GM19099 (cell line): ENCODE measurements at regions not wholly inside any gene's neighbourhood (a gene's known extent, or its start where the extent isn't known, plus 50 kb on each side); places are given as distances from the start of the nearest gene placed in this dataset.

Experiments
- POLR2A ChIP-seq: IDR thresholded peaks from 3 replicates; pipeline ENCODE4 v1.6.1; 2011; ENCODE audit warnings: low read depth; ENCODE audit not compliant: insufficient read length; ENCODE audit errors: extremely low read depth

DNA sequence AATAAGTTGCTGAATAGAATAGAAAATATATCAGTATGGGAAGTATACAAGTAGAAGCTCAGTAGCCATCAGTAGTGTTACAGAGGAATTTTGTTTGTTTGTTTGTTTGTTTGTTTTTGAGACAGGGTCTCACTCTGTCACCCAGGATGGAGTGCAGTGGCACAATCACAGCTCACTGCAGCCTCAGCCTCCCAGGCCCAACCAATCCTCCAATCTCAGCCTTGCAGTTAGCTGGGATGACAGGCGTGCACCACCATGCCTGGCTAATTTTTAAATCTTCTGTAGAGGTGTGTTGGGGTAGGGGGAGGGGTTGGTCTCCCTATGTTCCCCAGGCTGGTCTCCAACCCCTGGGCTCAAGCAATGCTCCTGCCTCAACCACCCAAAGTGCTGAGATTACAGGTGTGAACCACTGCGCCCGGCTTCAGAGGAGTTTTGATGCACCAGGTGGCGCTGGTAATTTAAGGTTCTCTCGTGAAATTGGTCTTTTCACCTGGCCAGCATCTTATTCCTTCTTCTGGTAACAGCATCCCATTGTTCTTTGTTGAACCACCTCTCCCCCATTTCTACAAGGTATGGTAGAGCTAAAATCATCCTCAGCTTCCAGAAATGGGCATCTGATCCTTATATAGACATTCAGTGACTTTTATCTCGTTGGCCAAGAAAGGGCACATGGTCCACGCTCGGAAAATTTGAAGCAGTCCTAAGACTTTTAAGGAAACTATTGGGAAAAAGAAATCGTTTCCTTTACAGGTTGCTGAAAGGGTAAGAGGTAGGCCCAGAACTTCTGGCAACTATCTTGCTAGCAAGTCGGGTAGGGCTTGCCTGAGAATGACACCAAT, 157.1 kb downstream of the ARRDC3 start:
- TF ChIP-seq POLR2A, result no peak

DNA sequence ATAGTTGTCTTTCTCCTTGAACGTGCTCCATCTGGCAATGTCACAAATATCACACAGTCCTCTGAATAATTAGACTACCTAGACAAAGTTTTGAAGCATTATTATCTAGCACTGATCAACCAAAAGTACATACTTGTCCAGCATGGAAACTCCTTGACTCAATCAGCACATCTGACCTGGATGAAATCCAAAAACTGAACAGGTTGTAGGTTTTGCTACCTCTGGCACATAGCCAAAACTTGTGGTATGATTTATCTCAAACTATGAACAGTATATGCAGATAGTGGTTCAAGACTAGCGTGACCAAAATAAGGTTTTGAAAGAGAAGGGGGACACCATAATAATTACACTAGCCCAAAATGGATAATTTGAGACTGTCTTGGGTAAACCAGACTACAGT, 158.1 kb downstream of the ARRDC3 start:
- TF ChIP-seq POLR2A, result no peak

DNA sequence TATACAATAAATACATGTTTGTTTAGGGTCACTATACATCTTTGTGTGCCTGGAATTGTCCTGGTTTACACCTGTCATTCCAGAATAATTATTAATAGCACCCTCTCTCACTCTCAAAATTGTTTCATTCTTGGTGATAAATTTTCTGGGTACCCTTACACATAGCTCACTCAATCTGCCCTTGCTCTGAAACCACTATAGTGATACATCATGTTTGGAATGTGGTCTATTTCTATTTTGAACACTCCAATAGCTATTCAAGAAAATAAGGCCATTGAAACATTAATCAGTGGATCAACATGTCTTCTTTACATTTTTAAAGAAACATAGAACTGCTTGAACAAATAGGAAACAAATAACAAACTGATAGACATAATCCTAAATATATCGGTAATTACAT, 158.7 kb downstream of the ARRDC3 start:
- no peak for TF ChIP-seq POLR2A

DNA sequence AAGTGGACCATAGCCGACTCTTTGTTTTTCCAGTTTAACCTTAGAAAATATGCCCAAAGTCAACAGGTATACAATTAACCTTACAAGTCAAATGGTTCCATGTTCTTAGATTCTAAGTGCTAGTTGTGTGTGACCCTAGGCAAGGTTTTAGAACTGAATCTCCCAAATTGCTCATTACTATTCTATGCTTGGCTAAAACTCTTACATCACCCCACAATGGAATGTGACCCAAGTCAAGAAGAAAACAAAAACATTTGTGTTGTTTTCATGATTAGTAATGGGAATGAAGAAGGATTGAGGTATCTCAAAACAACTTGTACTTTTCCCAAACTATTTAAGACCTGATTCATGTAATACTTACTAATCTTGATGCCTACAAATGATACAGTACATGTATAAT, 159.2 kb downstream of the ARRDC3 start:
- no peak for TF ChIP-seq POLR2A

DNA sequence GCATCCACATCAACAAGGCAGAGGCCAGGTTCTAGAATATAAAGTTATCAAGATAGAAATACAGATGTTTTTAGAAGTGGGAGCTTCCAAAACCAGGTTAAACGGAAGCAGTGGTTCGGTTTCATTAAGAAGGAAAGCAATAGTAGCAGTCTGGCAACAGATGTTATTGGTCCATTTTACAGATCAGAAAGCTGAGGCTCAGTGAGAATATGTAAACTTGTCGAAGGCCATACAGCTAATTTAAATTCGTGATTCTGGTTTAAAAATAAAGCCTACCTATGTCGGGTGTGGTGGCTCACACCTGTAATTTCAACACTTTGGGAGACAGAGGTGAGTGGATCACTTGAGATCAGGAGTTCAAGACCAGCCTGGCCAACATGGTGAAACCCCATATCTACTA, 160.6 kb downstream of the ARRDC3 start:
- no peak for TF ChIP-seq POLR2A

DNA sequence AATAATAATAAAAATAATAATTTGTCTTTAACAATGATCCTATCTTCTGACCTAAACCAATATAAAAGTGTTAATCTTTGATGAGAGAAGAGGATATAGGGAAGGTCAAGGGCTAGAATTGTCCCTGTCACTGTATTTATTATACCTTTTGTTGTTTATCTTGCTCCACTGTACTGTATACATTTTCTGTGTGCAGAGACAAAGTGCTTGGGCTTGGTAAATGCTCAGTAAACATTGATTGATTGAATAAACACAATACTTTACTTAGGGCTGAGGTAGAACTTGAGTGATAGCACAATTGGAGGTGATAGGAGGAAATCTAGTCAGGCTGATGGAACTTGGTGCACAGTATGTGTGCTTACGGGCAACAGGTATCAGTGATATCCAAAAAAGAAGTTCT, 161.2 kb downstream of the ARRDC3 start:
- no peak for TF ChIP-seq POLR2A

DNA sequence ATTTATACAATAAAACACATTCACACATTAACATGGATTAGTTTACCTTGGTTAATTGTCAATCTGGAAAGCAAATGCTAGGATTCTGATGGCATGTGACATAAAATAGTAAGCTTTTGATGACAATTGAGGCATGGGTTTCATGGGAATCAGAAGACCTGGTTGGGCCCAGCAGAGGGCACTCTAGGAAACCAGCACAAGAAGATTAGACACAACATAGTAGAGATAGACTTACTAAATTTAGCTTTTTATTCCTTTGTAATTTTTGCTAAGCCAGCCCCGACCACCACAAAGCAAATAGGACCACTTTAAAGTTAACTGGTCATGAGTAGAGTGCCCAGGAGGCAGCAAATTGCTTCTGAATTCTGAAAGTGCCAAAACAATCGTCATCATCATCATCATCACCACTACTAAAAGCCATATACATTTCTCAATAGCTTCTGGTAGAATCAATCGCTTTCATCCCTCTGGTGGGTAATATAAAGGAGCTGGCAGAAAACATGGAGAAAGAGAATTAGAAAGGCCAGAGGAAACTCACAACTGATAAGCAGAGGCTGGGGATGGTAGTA, 163.2 kb downstream of the ARRDC3 start:
- no peak for TF ChIP-seq POLR2A

DNA sequence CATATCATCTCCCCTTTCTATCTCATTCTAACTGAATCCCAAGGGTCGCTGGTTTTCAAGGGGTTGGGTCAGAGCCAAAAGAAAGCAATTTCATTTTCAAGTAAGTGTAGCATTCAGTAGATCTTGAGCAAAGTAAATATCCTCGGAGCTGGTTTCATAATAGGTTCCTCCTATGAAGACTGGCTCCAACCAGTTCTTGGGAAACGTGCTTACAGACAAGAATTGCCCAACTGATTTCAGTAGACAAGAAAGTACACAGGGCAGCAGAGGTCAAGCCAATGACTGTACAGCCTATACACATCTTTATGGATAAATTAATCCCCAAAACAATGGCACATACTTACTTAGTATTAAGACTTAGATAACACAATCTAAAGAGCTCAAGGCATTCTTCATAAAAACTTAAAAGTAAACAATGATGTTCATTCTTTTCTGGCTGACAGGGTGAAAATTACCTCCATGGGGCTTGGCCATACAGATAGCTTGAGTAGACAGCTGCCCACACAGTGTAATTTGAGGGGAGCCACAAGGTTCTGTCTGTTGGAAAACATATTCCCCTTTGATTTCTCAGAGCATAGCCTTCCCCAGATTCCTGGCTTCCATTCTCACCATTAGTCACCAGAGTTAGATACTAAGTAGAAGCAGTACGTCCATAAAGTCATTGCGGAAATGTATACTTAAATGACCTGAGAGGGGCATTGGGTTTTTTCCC, 163.9 kb downstream of the ARRDC3 start:
- TF ChIP-seq POLR2A, result no peak

DNA sequence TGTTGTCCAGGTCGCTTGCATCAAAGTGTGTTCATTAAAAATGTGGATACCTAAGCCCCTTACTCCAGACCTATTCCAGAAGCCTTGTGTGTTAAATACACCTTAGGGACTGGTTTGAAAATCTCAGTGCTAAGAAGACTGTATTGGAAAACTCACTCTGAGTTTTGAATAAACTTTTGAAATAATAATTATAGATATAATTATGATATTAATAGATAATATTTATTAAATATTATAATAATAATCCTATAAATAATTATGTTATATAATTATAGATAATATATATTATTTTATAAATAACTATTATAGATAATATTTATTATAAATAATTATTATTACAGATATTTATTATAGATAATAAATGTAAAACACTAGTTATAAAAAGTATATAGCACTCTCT, 165.3 kb downstream of the ARRDC3 start:
- TF ChIP-seq POLR2A, result no peak

DNA sequence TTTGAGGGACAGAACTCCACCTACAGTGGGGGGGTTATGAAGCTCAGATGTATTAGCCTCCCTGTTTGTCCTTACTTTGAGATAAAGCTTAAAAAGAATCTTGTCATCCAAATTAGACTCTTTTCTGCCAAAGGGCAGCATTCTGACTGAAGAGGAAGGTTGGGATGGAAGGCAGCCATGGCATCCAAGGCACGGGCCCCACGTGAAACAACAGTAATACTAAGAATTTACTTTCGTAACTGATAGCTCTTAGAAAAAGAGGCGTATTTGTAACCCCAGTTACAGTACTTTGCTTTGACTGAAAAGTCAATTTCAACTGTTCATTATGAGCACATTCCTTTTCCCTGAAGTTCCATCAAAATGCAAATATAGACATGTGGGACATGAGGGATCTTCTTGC, 168.5 kb downstream of the ARRDC3 start:
- no peak for TF ChIP-seq POLR2A
